Transverse colon (tissue), 4 donors: ENCODE measurements at regions not wholly inside any gene's neighbourhood (a gene's known extent, or its start where the extent isn't known, plus 50 kb on each side); places are given as distances from the start of the nearest gene placed in this dataset.

Experiments
- EP300 ChIP-seq: sonication (generic); formaldehyde crosslinking; IDR thresholded peaks from one replicate; pipeline ENCODE4 v1.6.1; 2017; ENCODE audit warnings: antibody characterized with exemption, low read depth
- POLR2A ChIP-seq: fragments of 450-650 bp; IDR thresholded peaks from one replicate; pipeline ENCODE4 v1.6.1; 2016; ENCODE audit warnings: antibody characterized with exemption, mild to moderate bottlenecking, moderate library complexity
- POLR2AphosphoS5 ChIP-seq, 3 donors: sonication (generic); formaldehyde crosslinking; IDR thresholded peaks; one replicate each; pipeline ENCODE4 v1.6.1; 2016; ENCODE audit warnings: antibody characterized with exemption in 3 of 3
- TF ChIP-seq, protein P1 (sequence below), 5 experiments: fragments of 200-600 bp in 3 of 5; fragments of 450-650 bp in 2 of 5; sonication (generic) in 3 of 5; IDR thresholded peaks; 1 replicate in 2 of 5; 2 replicates in 3 of 5; pipeline ENCODE4 v1.5.1; 2016 to 2017; ENCODE audit warnings: antibody characterized with exemption in 5 of 5, inconsistent platforms in 3 of 5, mild to moderate bottlenecking in 2 of 5, moderate library complexity in 1 of 5

DNA sequence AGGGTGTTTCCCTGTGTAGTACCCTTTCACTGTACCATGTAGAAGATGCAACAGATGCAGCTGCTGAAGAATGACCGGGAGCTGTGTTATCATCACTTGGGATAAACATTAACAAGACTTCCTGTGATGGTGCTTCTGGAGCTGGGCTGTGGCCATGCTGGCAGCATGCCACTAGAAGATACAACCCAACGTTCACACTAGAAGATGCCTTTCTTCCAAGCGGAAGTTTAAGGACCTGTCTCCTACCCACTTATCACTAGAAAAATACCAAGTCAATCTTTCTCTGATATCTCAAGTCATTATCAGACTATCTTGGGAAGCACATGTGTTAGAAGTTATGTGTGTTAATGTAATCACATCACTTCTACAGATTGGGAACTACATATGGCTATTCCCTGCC lies 953.5 kb downstream of the CNTNAP5 start:
- TF ChIP-seq, protein P1, sequence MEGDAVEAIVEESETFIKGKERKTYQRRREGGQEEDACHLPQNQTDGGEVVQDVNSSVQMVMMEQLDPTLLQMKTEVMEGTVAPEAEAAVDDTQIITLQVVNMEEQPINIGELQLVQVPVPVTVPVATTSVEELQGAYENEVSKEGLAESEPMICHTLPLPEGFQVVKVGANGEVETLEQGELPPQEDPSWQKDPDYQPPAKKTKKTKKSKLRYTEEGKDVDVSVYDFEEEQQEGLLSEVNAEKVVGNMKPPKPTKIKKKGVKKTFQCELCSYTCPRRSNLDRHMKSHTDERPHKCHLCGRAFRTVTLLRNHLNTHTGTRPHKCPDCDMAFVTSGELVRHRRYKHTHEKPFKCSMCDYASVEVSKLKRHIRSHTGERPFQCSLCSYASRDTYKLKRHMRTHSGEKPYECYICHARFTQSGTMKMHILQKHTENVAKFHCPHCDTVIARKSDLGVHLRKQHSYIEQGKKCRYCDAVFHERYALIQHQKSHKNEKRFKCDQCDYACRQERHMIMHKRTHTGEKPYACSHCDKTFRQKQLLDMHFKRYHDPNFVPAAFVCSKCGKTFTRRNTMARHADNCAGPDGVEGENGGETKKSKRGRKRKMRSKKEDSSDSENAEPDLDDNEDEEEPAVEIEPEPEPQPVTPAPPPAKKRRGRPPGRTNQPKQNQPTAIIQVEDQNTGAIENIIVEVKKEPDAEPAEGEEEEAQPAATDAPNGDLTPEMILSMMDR (IDR thresholded peaks at IDR 0.05) = no peak
- TF ChIP-seq EP300 (no peak), POLR2AphosphoS5 (IDR thresholded peaks at IDR 0.05) (no peak), POLR2A (no peak)
